ENCODE measurements at regions not wholly inside any gene's neighbourhood (a gene's known extent, or its start where the extent isn't known, plus 50 kb on each side); places are given as distances from the start of the nearest gene placed in this dataset.
"Not testable (repeated sequence)": the region's sequence is repeated elsewhere in the genome, so short reads cannot be mapped to it uniquely, and the experiment has no call there.

DNA sequence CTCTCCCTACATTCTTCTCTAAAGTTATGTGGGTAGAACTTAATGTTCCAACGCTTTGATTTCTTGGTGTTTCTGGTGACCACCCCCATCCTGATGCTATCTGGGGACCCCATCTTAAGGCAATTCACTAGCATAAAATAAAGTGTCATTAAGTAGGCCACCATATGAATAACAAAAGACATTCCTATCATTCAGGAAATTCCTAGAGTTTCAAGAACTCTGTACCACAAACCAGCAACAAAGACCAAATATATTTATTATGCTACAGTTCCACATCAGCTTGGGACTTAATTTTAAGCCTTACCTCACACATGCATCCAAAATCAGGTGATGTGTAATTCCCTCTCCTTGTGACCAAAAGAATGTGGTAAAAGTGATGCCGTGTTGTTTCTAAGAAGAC is 254.6 kb upstream of the LRRC4C start:
- no peak for DNase-seq (ENCODE audit: low read depth)

DNA sequence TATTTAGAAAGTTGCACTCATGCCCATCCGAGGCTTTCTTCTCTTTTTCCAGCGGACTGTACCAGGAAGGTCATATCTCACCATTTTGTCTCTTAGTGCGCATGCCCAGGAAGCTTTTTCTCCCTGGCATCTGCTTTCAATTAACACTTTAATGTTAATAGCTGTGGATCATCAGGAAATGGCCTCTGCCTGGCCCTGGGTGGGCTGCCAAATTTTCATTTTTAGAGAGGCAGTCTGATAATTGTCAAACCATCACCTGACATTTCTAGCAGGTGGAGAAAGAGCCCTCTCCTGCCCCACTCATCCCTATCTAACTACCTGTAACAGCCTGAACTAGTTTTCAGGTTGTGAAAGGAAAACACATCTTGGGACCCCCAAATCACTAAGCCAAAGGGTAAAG is 257.4 kb upstream of the LRRC4C start:
- DNase-seq (ENCODE audit: low read depth), result no peak

DNA sequence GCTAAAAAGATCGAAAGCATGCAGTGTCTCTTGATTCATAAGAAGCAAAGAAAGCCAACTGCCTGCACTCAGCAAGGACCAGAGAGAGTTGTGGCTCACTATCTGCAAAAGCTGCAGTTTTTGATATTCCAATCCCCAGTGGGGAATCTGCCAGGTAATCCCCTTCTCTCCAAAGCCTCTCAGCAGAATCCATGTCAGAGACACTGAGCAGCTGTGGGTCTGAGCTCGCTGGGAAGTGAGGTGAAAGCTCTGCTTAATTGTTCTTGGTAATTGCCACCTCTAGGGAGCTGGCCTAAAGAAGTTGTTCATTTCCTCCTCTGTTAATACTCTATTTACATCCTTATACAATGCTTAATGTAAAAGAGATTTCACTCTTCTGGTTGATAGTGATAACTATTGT is 261.3 kb upstream of the LRRC4C start:
- DNase-seq (ENCODE audit: low read depth), result no peak

DNA sequence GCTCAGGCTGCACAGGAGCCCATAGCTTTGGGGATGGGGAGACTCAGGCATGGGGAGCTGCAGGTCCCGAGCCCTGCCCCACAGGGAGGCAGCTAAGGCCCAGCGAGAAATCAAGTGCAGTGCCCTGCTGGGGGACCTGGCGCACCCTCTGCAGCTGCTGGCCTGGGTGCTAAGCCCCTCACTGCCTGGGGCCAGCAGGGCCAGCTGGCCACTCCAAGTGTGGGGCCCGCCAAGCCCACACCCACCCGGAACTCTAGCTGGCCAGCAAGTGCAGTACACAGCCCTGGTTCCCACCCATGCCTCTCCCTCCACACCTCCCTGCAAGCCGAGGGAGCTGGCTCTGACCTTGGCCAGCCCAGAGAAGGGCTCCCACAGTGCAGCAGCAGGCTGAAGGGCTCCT is 268.7 kb upstream of the LRRC4C start:
- DNase-seq (ENCODE audit: low read depth), result not testable (repeated sequence)

DNA sequence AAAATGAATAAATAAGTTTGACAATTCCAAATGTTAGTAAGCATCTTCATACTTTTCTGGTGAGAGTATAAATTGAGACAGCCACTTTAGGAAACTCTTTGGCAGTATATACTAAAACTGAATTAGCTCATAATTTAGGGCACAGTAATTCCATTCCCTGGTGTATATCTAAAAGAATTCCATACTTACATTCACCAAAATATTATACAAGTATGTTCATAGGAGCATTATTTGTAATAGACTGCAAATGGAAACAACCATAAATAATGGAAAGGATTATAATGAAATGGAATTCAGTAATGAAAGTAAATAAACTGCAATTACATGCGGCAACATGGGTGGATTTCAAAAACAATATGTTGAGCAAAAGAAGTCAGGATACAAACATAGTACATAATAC is 315.8 kb upstream of the LRRC4C start:
- no peak for DNase-seq (ENCODE audit: low read depth)

DNA sequence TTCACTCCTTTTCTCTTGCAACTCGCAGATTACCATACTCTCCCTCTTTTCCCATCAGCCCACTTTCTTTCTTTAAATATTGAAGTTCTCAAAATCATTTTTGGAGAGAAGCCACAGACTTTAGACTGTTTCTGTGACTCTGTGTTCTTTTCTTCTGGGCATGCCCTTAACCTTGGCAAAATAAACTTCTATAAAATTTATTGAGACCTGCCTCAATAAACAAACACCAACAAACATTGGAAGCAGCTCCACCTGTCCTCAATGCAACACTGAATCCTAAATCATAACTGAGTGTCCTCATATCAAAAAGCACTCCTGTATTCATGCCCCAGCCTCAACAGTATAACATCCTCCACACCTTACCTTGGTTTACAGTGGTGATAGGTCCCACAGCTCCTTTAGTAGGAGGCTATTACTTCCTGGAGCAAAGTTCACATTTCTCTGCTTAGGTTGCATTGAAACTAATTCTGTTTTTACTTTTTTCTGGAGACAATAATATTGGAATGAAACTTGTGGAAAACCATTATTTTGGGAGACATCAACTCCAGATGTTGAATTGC is 320.0 kb upstream of the LRRC4C start:
- DNase-seq (ENCODE audit: low read depth), result no peak

DNA sequence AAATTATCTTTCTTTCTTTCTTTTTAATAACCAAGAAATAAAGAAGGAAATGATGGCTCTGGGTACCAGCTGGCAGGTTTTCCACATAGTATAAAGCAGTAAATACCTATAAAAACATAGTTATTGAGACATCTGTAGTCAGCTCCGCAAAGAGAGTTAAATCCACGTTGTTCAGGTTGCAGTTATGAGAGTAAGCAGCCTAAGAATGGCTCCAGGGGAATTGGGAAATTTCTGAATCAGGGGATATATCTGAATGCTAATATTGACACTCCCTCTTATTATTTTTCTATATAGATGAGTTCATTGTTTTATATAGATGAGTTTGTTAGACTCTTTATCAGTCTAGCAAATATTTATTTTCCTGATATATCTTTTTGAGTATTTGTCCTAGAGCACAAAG is 322.0 kb upstream of the LRRC4C start:
- no peak for DNase-seq (ENCODE audit: low read depth)

DNA sequence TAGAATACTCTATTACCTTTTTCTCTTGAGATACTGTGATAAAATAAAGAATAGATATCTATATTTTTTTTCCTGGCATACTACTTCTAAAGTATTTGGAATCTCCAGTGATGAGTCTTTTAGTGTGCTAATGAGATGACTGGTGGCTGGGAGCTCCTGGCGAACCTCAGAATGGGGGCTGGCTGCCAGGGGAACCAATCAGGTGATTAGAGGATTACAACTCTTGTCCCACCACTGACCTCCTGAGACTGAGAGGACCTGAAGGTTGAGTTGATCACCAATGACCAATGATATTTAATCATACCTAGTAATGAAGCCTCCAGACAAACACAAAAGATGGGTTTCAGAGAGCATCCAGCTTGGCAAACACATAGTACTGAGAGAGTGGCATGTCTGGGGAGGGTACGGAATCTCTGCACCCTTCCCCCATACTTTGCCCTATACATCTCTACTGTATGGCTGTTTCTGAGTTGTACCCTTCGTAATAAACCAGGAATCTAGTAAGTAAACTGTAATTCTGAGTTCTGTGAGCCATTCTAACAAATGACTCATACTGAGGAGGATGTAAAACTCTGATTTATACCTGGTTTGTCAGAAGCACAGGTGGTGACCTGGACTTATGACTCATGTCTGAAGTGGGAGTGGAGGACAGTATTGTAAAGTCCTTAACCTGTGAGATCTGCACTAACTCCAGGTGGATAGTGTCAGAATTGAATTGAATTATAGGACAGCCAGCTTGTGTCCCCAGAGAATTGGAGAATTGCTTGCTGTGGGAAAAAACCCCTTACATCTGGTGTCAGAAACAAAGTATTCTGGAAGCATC is 325.3 kb upstream of the LRRC4C start:
- no peak for DNase-seq (ENCODE audit: low read depth)

DNA sequence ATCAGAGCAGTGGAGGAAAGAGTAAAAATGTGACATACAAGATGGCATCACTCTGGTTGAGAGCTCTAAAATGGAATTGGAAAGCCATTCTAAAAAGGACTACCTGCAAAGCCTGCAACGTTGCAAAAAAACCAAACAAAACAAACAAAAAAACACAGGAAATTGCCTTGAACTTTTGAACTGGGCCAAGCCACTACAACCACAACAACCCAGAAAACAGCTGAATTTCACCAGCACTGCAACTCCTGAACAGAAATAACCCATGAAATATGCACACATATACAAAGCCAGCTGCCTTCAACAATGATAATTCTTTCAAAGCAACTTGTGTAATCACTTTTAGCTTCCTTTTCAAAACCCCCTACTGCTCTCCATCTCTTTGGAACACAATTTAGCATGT is 326.6 kb upstream of the LRRC4C start:
- DNase-seq (ENCODE audit: low read depth), result no peak

DNA sequence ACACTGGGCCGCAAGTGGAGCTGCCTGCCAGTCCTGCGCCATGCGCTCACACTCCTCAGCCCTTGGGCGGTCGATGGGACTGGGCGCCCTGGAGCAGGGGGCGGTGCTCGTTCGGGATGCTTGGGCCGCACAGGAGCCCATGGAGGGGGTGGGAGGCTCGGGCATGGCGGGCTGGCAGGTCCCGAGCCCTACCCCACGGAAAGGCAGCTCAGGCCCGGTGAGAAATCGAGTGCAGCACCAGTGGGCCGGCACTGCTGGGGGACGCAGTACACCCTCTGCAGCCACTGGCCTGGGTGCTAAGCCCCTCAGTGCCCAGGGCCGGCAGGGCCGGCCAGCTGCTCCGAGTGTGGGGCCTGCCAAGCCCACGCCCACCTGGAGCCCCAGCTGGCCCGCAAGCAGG is 328.7 kb upstream of the LRRC4C start:
- no peak for DNase-seq (ENCODE audit: low read depth)

DNA sequence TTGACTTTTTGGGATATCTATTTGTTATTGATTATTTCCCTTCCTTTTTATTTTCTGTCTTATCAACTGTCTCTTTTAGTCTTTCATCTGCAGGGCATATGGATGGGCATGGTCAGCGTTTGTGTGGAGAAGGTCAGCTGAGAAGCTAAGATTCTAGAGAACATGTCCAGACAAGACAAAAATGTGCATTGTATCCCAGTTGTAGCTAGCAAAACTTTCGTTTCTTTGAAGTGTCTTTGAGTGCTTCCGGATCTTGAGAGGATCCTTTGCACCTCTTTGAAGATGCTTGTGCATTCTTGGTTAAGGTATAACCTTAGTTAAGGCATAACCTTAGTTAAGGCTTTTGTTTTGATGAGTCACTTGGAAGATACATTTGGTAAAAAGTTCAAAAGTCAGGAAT is 329.9 kb upstream of the LRRC4C start:
- DNase-seq (ENCODE audit: low read depth), result no peak

DNA sequence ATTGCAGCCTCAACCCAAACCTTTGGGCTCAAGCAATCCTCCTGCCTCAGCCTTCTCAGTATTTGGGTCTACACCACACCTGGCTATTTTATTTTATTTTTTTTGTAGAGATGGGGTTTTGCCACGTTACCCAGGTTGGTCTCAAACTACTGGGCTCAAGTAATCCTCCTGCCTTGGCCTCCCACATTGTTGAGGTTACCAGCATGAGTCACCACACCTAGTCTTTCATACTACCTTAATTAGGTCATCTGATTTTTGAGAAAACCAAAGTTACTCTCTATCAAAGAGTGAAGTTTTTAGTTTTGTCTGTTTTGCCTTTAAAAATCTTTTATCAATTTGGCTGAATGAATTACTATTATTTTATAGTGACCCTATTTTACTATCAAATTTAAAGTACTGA is 335.6 kb upstream of the LRRC4C start:
- DNase-seq (ENCODE audit: low read depth), result no peak

DNA sequence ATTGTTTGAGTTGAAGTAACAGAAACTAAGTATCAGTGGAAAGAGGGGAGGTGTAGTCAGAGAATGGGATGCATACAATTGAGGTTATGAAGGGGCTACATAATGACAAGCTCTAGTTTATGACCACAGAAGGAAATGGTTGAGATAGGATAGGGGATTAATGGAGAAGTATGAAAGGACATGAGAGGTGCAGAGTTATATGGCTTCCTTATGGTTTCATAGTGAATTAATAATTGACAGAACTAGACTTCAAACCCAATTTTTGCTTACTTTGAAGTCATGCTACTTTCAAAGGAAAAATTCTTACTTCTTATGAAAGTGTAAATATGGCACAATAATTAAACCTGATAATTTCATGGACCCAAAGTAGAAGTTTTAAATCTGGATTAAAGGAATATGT is 340.3 kb upstream of the LRRC4C start:
- DNase-seq (ENCODE audit: low read depth), result no peak

DNA sequence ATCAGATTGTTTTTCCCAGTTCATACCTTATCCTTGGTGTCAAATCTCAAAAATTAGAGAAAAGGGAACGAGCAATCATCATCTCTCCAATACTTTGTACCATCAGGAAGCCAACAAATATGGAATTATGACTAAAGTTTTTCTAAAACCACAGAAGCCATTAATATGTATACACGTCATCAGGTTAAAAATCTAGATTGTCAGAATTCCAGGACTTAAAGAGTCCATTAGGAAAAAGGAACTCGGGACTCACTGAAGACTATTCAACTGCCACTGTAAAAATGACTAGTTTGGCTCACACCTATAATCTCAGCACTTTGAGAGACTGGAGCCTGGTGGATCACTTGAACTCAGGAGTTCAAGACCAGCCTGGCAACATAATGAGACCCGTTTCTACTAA is 344.4 kb upstream of the LRRC4C start:
- no peak for DNase-seq (ENCODE audit: low read depth)

DNA sequence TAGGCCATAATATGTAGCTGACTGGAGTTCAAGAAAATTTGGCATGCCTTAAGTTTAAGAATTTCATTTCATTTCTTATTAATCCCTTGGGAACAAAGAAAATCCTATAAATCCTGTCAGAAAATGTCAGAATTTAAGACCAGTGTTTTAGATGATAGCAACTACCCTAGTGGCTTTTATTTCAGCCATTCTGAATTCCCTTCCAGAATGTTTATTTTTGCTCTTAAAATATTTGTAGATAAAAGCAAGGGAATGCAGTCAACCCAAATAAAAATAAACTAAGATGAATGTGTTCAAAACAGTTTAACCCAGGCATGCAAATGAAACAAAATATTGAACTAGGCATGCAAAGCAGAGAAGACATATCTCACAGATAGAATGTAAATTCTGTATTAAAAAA is 356.9 kb upstream of the LRRC4C start:
- DNase-seq (ENCODE audit: low read depth), result no peak

DNA sequence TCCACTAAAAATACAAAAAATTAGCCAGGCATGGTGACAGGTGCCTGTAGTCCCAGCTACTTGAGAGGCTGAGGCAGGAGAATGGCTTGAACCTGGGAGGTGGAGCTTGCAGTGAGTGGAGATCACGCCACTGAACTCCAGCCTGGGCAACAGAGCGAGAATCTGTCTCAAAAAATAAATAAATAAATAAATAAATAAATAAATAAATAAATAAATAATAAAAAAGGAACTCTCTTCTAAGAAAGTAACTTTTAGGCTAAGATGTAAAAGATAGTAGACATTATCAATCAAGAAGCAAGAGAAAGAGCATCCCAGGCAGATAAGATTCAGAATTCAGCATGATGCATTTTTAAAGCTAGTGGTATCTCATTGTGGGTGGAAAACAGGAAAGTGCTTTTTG is 364.8 kb upstream of the LRRC4C start:
- DNase-seq (ENCODE audit: low read depth), result not testable (repeated sequence)

DNA sequence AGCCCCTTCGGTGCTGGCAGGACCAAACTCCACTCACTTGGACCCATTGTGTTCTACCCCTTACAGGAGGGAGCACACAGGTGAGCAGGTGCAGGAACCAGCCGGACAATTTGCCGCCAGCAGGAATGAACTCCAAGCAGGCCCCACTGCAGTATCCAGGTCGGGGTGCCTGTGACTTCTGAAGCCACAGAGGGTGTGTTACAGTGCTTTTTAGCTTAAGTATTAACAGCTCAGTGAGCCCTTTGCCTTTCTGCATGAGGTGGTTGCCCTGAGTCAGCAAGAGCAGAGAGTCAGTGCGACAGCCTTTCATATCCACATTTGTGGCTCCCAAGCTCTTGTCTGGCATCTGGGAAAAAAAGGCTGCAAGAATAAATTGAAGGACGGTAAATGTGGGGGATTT is 366.6 kb upstream of the LRRC4C start:
- no peak for DNase-seq (ENCODE audit: low read depth)

DNA sequence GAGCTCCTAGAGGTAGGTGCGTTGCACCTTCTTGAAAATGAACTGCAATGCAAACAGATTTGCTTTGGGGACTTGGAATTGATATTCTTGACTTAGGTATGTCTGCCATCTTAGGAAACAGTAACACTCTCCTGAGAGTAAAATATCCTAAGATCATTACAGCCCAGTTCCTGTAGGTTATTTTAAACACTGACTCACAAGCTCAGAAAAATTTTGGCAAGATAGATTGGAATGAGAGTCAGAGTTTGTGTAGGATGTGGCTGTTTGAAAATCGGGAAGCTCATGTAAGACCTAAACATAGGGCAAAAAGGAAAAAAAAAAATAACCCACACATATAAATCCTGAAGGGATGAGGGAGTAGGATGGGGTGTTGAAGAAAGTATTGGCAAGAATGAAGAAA is 377.0 kb upstream of the LRRC4C start:
- no peak for DNase-seq (ENCODE audit: low read depth)

DNA sequence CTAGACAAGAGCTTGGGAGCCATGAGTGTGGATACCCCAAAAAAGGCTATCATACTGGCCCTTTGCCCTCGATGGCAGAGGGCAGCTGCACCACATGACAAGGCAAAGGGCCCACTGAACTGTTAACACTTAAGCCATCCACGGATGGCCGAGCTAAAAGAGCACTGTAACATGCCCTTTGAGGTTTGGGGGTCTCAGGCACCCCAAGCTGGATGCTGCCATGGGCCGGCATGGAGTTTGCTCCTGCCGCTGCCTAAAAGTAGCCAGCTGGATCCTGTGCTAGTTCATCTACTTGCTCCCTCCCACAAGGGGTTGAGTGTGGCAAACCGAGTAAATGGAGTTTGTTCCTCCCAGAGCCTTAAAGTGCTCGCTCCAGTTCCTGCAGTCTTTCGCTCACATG is 383.2 kb upstream of the LRRC4C start:
- no peak for DNase-seq (ENCODE audit: low read depth)

DNA sequence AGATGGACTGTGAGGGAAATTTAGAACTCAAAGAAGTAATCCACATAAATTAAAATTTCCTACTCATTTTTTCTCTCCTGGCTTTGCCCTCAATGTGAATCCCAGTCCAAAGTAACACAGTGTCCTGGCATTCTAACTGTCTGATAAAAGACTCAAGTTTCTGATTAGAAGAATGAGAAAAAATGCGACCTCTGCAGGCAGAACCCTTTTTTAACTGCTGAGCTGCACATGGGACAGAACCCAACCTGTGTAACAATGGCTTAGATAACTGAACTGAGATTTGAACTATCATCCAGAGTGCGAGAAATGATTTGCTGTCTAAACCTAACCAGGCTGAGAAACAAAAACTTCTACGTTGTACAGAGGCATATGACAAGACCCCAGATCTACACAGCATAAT is 385.6 kb upstream of the LRRC4C start:
- no peak for DNase-seq (ENCODE audit: low read depth)

DNA sequence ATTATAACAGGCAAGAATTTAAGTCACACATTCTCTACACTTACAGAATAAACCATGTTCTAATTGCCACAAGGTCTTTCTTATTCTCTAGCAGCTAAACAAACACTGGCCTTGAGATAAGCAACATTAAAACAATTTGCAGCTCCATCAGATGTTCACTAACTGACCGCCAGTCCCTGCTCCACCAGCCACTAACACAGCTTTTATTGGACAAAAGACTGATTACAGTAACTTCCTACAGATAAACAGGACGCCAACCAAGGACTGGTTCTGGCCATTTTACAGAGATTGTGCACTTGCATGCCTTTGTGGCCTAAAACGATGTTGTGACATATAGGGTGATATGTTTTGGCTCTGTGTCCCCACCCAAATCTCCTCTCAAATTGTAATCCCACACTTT is 388.9 kb upstream of the LRRC4C start:
- no peak for DNase-seq (ENCODE audit: low read depth)

DNA sequence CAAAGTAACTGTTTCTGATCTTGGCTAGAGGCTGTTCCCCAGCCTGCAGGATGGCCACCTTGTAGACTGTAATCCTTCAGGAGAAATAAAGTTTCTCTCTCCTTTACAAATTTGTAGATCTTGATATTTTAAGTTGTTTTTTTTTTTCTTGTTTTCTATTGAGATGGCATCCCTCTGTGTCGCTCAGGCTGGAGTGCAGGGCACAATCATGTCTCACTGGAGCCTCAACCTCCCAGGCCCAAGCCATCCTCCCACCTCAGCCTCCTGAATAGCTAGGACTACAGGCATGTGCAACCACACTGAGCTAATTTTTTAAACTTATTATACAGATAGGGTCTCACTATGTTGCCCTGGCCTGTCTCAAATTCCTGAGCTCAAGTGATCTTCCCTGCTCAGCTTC is 389.8 kb upstream of the LRRC4C start:
- no peak for DNase-seq (ENCODE audit: low read depth)

DNA sequence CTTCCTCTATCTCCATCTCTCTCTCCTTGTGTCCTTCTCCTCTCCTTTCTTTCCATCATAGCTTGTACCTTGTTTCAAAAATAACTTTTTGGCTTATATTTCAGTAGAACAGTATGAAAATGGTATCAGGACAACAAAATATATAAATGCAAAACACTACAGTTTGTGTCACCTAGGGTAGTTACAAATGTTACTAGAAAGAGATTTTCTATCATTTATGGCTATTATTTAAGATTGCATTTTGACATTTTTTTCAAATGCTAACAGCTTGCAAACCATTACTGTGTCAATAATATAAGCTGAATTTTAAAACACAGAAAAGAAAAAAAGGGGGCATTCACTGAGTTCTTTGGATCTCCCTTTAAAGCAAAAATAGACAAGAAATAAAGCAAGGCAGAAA is 392.3 kb upstream of the LRRC4C start:
- no peak for DNase-seq (ENCODE audit: low read depth)

DNA sequence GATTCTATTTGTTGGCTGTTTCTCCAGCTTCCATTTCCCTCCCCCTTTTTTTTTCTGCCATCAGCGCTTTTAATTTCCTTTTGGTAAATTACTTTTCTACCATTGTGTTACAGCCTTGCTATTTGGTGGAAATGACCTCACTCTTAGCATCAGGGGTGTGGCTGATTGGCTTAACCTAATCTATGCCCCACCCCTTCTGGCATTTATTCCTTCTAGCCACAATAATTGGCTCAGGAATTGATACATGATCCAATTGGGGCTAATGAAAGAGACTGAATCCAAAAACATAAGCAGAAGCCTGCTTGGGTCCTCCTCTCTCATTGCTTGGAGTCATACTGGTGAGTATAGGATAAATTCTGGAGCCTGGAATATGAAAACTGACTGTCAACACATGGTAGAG is 402.4 kb upstream of the LRRC4C start:
- no peak for DNase-seq (ENCODE audit: low read depth)
